ENCODE measurements at regions not wholly inside any gene's neighbourhood (a gene's known extent, or its start where the extent isn't known, plus 50 kb on each side); places are given as distances from the start of the nearest gene placed in this dataset.

DNA sequence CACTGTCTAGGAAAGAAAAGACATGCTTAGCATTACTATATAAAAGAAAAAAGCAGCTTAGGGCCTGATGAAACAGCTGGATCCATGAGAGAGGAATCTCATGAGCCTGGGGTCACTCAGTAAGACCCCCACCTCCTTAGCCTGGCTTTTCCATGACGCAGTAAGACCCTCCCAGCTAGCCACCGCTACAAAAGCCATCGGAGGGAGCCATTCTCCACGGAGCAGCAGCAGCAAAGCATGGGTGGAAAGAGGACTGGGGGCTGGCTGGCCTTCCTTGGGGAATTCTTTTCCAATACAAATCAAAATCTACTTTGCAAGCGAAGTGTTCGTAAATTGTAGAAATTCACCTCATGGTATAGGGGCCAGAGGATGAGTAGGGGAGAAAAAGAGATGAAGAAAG, 91.8 kb downstream of the SOD2 start:
- H2BK5ac ChIP-seq (ENCODE audit: insufficient read length, low read length): no peak overlapping the region
- H3K4me1 Mint-ChIP-seq: peaks cover 12 to 17% of the 10 kb centered on the region in 2 experiments
- no peak overlapping the region for H4K91ac ChIP-seq (ENCODE audit: insufficient read length, low read depth, low read length)
- no peak overlapping the region for H3K23ac ChIP-seq (ENCODE audit: insufficient read length, low read depth, low read length)
- no peak overlapping the region for H2AFZ ChIP-seq (ENCODE audit: low read length)
- DNase-seq: no peak
- no peak overlapping the region for H3K56ac ChIP-seq (ENCODE audit: insufficient read length, low read depth, low read length)
- H2BK12ac ChIP-seq (ENCODE audit: insufficient read length, low read depth, low read length): no peak overlapping the region
- H3K14ac ChIP-seq (ENCODE audit: insufficient read depth, low read length): no peak overlapping the region
- H4K5ac ChIP-seq (ENCODE audit: insufficient read length, low read depth, low read length): no peak overlapping the region
- no peaks in the 10 kb centered on the region for H3K79me1 ChIP-seq (ENCODE audit: insufficient read depth, low read depth, low read length, poor library complexity, severe bottlenecking)
- no peak overlapping the region for H2BK20ac ChIP-seq (ENCODE audit: low read depth, low read length, poor library complexity, severe bottlenecking)
- no peak overlapping the region for H2BK15ac ChIP-seq (ENCODE audit: low read depth, low read length)
- H2AK5ac ChIP-seq (ENCODE audit: insufficient read length, low read length): no peak overlapping the region
- TF ChIP-seq, protein P1, sequence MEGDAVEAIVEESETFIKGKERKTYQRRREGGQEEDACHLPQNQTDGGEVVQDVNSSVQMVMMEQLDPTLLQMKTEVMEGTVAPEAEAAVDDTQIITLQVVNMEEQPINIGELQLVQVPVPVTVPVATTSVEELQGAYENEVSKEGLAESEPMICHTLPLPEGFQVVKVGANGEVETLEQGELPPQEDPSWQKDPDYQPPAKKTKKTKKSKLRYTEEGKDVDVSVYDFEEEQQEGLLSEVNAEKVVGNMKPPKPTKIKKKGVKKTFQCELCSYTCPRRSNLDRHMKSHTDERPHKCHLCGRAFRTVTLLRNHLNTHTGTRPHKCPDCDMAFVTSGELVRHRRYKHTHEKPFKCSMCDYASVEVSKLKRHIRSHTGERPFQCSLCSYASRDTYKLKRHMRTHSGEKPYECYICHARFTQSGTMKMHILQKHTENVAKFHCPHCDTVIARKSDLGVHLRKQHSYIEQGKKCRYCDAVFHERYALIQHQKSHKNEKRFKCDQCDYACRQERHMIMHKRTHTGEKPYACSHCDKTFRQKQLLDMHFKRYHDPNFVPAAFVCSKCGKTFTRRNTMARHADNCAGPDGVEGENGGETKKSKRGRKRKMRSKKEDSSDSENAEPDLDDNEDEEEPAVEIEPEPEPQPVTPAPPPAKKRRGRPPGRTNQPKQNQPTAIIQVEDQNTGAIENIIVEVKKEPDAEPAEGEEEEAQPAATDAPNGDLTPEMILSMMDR (conservative IDR thresholded peaks at IDR 0.05): no peak; the same call in 2 of the 3 replicates
- WGBS (ENCODE audit: extremely low coverage, insufficient read length, low lambda C conversion rate): no CpG with 5 or more reads among the region's 6 CpGs
- H3K27me3 Mint-ChIP-seq (ENCODE audit: low read depth): no peaks in the 10 kb centered on the region
- H3K27ac Mint-ChIP-seq: no peak overlapping the region
- H3K9me3 Mint-ChIP-seq: no peaks in the 10 kb centered on the region; a peak in 1 of 5 replicates
- H3K79me2 ChIP-seq (ENCODE audit: insufficient read depth, low read length): no peaks in the 10 kb centered on the region
- peaks cover 3% of the 10 kb centered on the region for H3K4me1 ChIP-seq (ENCODE audit: insufficient read depth, low read length)
- H3K4ac ChIP-seq (ENCODE audit: low read depth, low read length): no peak overlapping the region
- H4K8ac ChIP-seq (replicated peaks; ENCODE audit: insufficient read length, low read depth, low read length): no peak overlapping the region
- H3K4me2 ChIP-seq (ENCODE audit: insufficient read depth, insufficient read length, low read length): no peak overlapping the region
- no peak overlapping the region for H3K9ac ChIP-seq (ENCODE audit: extremely low read depth, insufficient read length, low read length)
- H3K9me3 ChIP-seq (ENCODE audit: control insufficient read depth, low read depth, low read length): no peaks in the 10 kb centered on the region
- H3K36me3 Mint-ChIP-seq (ENCODE audit: insufficient read depth in 1 of 3, low read depth in 3 of 3): no peaks in the 10 kb centered on the region; a peak in 1 of 7 replicates
- H3K27me3 ChIP-seq (ENCODE audit: insufficient read depth, low read length): no peaks in the 10 kb centered on the region
- H3K18ac ChIP-seq (ENCODE audit: insufficient read length, low read depth, low read length): no peak overlapping the region
- no peaks in the 10 kb centered on the region for H4K20me1 ChIP-seq (ENCODE audit: control insufficient read depth, insufficient read depth, insufficient read length)
- H3K23me2 ChIP-seq (ENCODE audit: insufficient read length, low read depth, low read length, poor library complexity, severe bottlenecking): no peaks in the 10 kb centered on the region
- no peak overlapping the region for H2BK120ac ChIP-seq (ENCODE audit: low read depth, low read length, poor library complexity, severe bottlenecking)
- no peak overlapping the region; a peak in 1 of 5 replicates for H3K4me3 Mint-ChIP-seq
- no peak overlapping the region for H3T11ph ChIP-seq (ENCODE audit: low read length)
- no peak overlapping the region for H3K27ac ChIP-seq (ENCODE audit: insufficient read length, low read depth, low read length)

Data from H9 (cell line).